ENCODE measurements at regions not wholly inside any gene's neighbourhood (a gene's known extent, or its start where the extent isn't known, plus 50 kb on each side); places are given as distances from the start of the nearest gene placed in this dataset.

GRCh38 chr14:101632520-101632919 is 71.2 kb downstream of the DIO3 start:
- H3K36me3 Mint-ChIP-seq (ENCODE audit: insufficient read depth, unreplicated experiment), result no peaks in the 10 kb centered on the region
- no TSS peak for BruUV-seq (replicated peaks)
- H3K4me1 Mint-ChIP-seq (ENCODE audit: low read depth, unreplicated experiment), result no peaks in the 10 kb centered on the region
- H3K27ac Mint-ChIP-seq (ENCODE audit: unreplicated experiment), result no peak overlapping the region
- H3K9me3 Mint-ChIP-seq (ENCODE audit: low read depth, unreplicated experiment), result no peaks in the 10 kb centered on the region
- peaks cover 13% of the 10 kb centered on the region for H3K27me3 Mint-ChIP-seq (ENCODE audit: unreplicated experiment)
- intact Hi-C loops (cut with micrococcal nuclease; ENCODE audit: unreplicated experiment), result loop anchor here (10.0 kb wide), 1 partner anchor 728 kb away; the partner anchor contains the start of gene RTL1
- TF ChIP-seq CTCF (IDR thresholded peaks at IDR 0.05; ENCODE audit: unreplicated experiment), result no peak
- DNase-seq, result no peak
- H3K4me3 Mint-ChIP-seq (ENCODE audit: low read depth, unreplicated experiment), result no peak overlapping the region
- CTCF ChIA-PET, result no interaction called here

DNA sequence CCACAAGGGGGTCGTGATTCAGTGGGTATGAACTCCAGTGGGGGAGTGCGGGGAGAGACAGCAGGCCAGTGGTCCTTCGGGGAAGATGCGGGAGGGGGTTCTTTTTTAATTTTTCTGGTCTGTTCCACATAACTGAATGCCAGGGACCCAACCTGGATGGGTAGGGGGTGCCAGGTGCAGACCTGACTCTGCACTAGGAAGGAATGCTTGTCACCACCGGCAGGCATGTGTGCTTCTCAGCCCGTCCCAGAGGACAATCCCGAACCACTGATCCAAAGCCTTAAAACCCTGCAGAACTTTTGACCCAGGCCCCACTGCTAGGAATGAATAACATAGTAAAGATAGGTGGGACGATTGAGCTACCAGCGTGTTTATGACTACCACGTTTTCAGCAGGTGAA is 72.0 kb downstream of the DIO3 start:
- Mint-ChIP-seq H3K27ac (ENCODE audit: unreplicated experiment) (no peak overlapping the region), H3K4me3 (ENCODE audit: low read depth, unreplicated experiment) (no peak overlapping the region), H3K9me3 (ENCODE audit: low read depth, unreplicated experiment) (no peaks in the 10 kb centered on the region), H3K27me3 (ENCODE audit: unreplicated experiment) (peaks cover 13% of the 10 kb centered on the region), H3K4me1 (ENCODE audit: low read depth, unreplicated experiment) (no peaks in the 10 kb centered on the region), H3K36me3 (ENCODE audit: insufficient read depth, unreplicated experiment) (no peaks in the 10 kb centered on the region)
- no peak for DNase-seq
- CTCF ChIA-PET, result no interaction called here
- no peak for TF ChIP-seq CTCF (IDR thresholded peaks at IDR 0.05; ENCODE audit: unreplicated experiment)
- no TSS peak for BruUV-seq (replicated peaks)
- intact Hi-C loops (cut with micrococcal nuclease; ENCODE audit: unreplicated experiment), result loop anchor here (10.0 kb wide), 1 partner anchor 728 kb away; the partner anchor contains the start of gene RTL1

- H3K27ac Mint-ChIP-seq (ENCODE audit: unreplicated experiment), result no peak overlapping the region
- no peaks in the 10 kb centered on the region for H3K9me3 Mint-ChIP-seq (ENCODE audit: low read depth, unreplicated experiment)
- no peak for TF ChIP-seq CTCF (IDR thresholded peaks at IDR 0.05; ENCODE audit: unreplicated experiment)
- no TSS peak for BruUV-seq (replicated peaks)
- intact Hi-C loops (cut with micrococcal nuclease; ENCODE audit: unreplicated experiment), result loop anchor here (10.0 kb wide), 1 partner anchor 730 kb away; the partner anchor contains the start of gene RTL1
- CTCF ChIA-PET, result no interaction called here
- no peaks in the 10 kb centered on the region for H3K36me3 Mint-ChIP-seq (ENCODE audit: insufficient read depth, unreplicated experiment)
- peaks cover 13% of the 10 kb centered on the region for H3K27me3 Mint-ChIP-seq (ENCODE audit: unreplicated experiment)
- DNase-seq, result no peak
- H3K4me1 Mint-ChIP-seq (ENCODE audit: low read depth, unreplicated experiment), result no peaks in the 10 kb centered on the region
- H3K4me3 Mint-ChIP-seq (ENCODE audit: low read depth, unreplicated experiment), result no peak overlapping the region
Observed at GRCh38 chr14:101634202-101634849, 73.0 kb downstream of the DIO3 start.

DNA sequence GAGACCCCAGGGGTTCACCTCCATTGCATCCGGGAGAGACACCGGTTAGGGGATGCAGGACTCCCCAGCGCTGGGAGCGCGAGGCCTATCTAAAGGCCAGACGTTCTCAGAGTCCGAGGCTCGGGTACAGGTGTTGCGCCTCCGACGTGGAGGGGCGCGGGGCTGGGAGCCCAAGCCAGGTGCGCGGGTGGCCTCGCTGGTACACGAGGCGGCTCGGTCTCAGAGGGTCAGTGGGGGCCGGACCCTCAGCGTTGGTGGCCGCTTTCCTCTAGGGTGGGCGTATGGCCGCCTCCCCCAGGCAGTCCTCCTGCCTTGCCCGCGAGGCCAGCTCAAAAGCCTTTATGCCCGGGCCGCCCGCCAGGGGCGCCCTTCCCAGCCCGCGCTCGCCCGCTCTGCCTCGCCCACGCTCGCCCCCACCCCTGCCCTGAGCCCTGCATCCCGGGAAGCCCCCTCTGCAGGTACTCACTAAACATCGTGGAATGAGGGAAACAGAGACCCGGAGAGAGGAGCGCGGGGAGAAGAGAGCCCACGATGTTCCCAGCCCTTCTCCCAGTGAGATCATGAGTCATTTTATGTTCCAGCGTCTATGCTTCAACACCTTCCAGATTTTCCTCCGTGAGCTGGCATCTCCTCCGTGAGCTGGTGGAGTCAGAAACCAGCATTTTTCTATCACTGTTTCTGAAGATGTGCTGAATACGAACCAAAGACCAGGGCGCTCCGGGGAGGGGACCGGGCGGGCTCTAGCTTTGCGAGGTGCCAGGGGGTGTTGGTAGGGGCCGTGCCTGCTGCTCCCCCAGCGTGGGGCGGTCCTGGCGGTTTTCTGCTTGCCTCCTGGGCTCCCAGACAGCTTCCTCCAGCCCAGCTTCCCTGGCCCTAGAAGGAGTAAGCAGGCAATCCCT is 73.8 kb downstream of the DIO3 start:
- Mint-ChIP-seq H3K27me3 (ENCODE audit: unreplicated experiment) (peaks cover 13% of the 10 kb centered on the region), H3K9me3 (ENCODE audit: low read depth, unreplicated experiment) (no peaks in the 10 kb centered on the region), H3K36me3 (ENCODE audit: insufficient read depth, unreplicated experiment) (no peaks in the 10 kb centered on the region), H3K27ac (ENCODE audit: unreplicated experiment) (no peak overlapping the region), H3K4me1 (ENCODE audit: low read depth, unreplicated experiment) (no peaks in the 10 kb centered on the region), H3K4me3 (ENCODE audit: low read depth, unreplicated experiment) (no peak overlapping the region)
- CTCF ChIA-PET, result no interaction called here
- no peak for TF ChIP-seq CTCF (IDR thresholded peaks at IDR 0.05; ENCODE audit: unreplicated experiment)
- no peak for DNase-seq
- intact Hi-C loops (cut with micrococcal nuclease; ENCODE audit: unreplicated experiment), result loop anchor here (10.0 kb wide), 1 partner anchor 730 kb away; the partner anchor contains the start of gene RTL1
- no TSS peak for BruUV-seq (replicated peaks)
